IMR-90 (cell line): ENCODE measurements at regions not wholly inside any gene's neighbourhood (a gene's known extent, or its start where the extent isn't known, plus 50 kb on each side); places are given as distances from the start of the nearest gene placed in this dataset.

Experiments used
- CEBPB ChIP-seq: IDR thresholded peaks from 2 replicates; pipeline ENCODE4 v1.6.1; 2012; ENCODE audit warnings: low read depth, low read length, improper control_type of control experiment
- CTCF ChIP-seq: conservative IDR thresholded peaks from 2 replicates; pipeline ENCODE4 v1.5.1; 2012; ENCODE audit warnings: mild to moderate bottlenecking, low read depth, low read length, improper control_type of control experiment
- POLR2A ChIP-seq: IDR thresholded peaks from 2 replicates; pipeline ENCODE4 v1.6.1; 2012; ENCODE audit warnings: mild to moderate bottlenecking, low read depth, low read length
- RAD21 ChIP-seq: IDR thresholded peaks from 2 replicates; pipeline ENCODE4 v1.6.1; 2012; ENCODE audit warnings: low read length, improper control_type of control experiment
- RFX5 ChIP-seq: IDR thresholded peaks from 2 replicates; pipeline ENCODE4 v1.8.0; 2012; ENCODE audit warnings: low read depth, mild to moderate bottlenecking, low read length, moderate library complexity
- SMC3 ChIP-seq: fragments of 150-350 bp; IDR thresholded peaks from 2 replicates; pipeline ENCODE4 v1.6.1; 2016; ENCODE audit warnings: low read depth, mild to moderate bottlenecking, antibody characterized with exemption, low read length, moderate library complexity

DNA sequence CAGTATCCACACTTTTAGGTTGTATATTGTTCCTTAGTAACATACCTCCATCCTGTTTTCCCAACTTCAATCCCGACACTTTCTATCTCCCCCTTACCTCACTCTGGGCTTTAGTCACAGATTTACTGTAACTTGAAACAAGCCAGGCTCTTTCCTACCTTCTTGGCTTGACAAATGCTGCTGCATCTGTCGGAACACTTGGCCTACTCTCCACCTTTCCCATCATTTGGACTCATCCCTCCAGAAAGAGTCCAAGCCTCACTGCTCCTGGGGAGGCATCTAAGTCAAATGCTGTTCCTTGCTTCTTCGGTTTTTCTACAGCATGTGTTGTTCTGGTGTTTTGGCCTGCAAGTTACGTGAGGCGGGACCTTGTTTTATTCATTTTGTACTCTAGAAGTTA, 142.4 kb downstream of the DACT1 start:
- TF ChIP-seq CTCF (no peak), CEBPB (no peak), RFX5 (no peak), POLR2A (no peak), RAD21 (no peak), SMC3 (no peak)
